HG03457 (cell line): ENCODE measurements at regions not wholly inside any gene's neighbourhood (a gene's known extent, or its start where the extent isn't known, plus 50 kb on each side); places are given as distances from the start of the nearest gene placed in this dataset.
"Not testable (repeated sequence)": the region's sequence is repeated elsewhere in the genome, so short reads cannot be mapped to it uniquely, and the experiment has no call there.

Source experiments
- ATAC-seq: cut with Tn5 transposase; IDR thresholded peaks from one replicate; pipeline ENCODE4 v1.9.1; 2021; ENCODE audit warnings: moderate number of reproducible peaks; ENCODE audit not compliant: unreplicated experiment

- ATAC-seq, result no peak
Measured at GRCh38 chr2:154961676-154962075, 263.2 kb downstream of the KCNJ3 start.

- no peak for ATAC-seq
Measured at GRCh38 chr2:154960802-154961583, 262.5 kb downstream of the KCNJ3 start.

GRCh38 chr2:154952346-154952980, 254.0 kb downstream of the KCNJ3 start:
- no peak for ATAC-seq

GRCh38 chr2:154947416-154947815, 248.9 kb downstream of the KCNJ3 start:
- ATAC-seq, result not testable (repeated sequence)

- no peak for ATAC-seq
Measured at GRCh38 chr2:154945984-154946383, 247.5 kb downstream of the KCNJ3 start.

- ATAC-seq, result no peak
Measured at GRCh38 chr2:154941379-154941778, 242.9 kb downstream of the KCNJ3 start.

- ATAC-seq, result no peak
Measured at GRCh38 chr2:154934213-154934612, 235.7 kb downstream of the KCNJ3 start.

- no peak for ATAC-seq
Measured at GRCh38 chr2:154924531-154924930, 226.0 kb downstream of the KCNJ3 start.

GRCh38 chr2:154914561-154914960, 216.1 kb downstream of the KCNJ3 start:
- no peak for ATAC-seq

- no peak for ATAC-seq
Measured at GRCh38 chr2:154912215-154912614, 213.7 kb downstream of the KCNJ3 start.

GRCh38 chr2:154911729-154912128, 213.2 kb downstream of the KCNJ3 start:
- no peak for ATAC-seq

GRCh38 chr2:154910701-154911100, 212.2 kb downstream of the KCNJ3 start:
- no peak for ATAC-seq

- ATAC-seq, result no peak
Measured at GRCh38 chr2:154908327-154908726, 209.8 kb downstream of the KCNJ3 start.
